ENCODE measurements at regions not wholly inside any gene's neighbourhood (a gene's known extent, or its start where the extent isn't known, plus 50 kb on each side); places are given as distances from the start of the nearest gene placed in this dataset.

GRCh38 chr12:127582074-127582473 is 684.9 kb upstream of the TMEM132C start:
- H3K9me3 Mint-ChIP-seq, result peaks cover 5% of the 10 kb centered on the region
- ChIA-PET CTCF (no interaction called here), POLR2A (no interaction called here)
- no peak overlapping the region for H3K4me3 Mint-ChIP-seq
- no peaks in the 10 kb centered on the region for H3K27me3 Mint-ChIP-seq
- no peaks in the 10 kb centered on the region for H3K36me3 Mint-ChIP-seq (ENCODE audit: low read depth)
- DNase-seq, result no peak
- TF ChIP-seq, protein P1, sequence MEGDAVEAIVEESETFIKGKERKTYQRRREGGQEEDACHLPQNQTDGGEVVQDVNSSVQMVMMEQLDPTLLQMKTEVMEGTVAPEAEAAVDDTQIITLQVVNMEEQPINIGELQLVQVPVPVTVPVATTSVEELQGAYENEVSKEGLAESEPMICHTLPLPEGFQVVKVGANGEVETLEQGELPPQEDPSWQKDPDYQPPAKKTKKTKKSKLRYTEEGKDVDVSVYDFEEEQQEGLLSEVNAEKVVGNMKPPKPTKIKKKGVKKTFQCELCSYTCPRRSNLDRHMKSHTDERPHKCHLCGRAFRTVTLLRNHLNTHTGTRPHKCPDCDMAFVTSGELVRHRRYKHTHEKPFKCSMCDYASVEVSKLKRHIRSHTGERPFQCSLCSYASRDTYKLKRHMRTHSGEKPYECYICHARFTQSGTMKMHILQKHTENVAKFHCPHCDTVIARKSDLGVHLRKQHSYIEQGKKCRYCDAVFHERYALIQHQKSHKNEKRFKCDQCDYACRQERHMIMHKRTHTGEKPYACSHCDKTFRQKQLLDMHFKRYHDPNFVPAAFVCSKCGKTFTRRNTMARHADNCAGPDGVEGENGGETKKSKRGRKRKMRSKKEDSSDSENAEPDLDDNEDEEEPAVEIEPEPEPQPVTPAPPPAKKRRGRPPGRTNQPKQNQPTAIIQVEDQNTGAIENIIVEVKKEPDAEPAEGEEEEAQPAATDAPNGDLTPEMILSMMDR (IDR thresholded peaks at IDR 0.05), result no peak
- ATAC-seq, result no peak
- intact Hi-C loops (cut with micrococcal nuclease), result no loop called here
- no peak overlapping the region for H3K27ac Mint-ChIP-seq
- no peaks in the 10 kb centered on the region for H3K4me1 Mint-ChIP-seq (ENCODE audit: low read depth)

GRCh38 chr12:127583041-127583440 is 683.9 kb upstream of the TMEM132C start:
- intact Hi-C loops (cut with micrococcal nuclease), result no loop called here
- Mint-ChIP-seq H3K4me3 (no peak overlapping the region), H3K27me3 (no peaks in the 10 kb centered on the region), H3K9me3 (peaks cover 7% of the 10 kb centered on the region), H3K4me1 (ENCODE audit: low read depth) (no peaks in the 10 kb centered on the region), H3K36me3 (ENCODE audit: low read depth) (no peaks in the 10 kb centered on the region), H3K27ac (no peak overlapping the region)
- TF ChIP-seq, protein P1 (IDR thresholded peaks at IDR 0.05), result no peak
- ATAC-seq, result no peak
- ChIA-PET POLR2A (no interaction called here), CTCF (no interaction called here)
- no peak for DNase-seq

- no peak for ATAC-seq
- ChIA-PET CTCF (no interaction called here), POLR2A (no interaction called here)
- Mint-ChIP-seq H3K4me1 (ENCODE audit: low read depth) (no peaks in the 10 kb centered on the region), H3K36me3 (ENCODE audit: low read depth) (no peaks in the 10 kb centered on the region), H3K27me3 (no peaks in the 10 kb centered on the region), H3K27ac (no peak overlapping the region), H3K9me3 (peaks cover 7% of the 10 kb centered on the region), H3K4me3 (no peak overlapping the region)
- TF ChIP-seq, protein P1 (IDR thresholded peaks at IDR 0.05), result no peak
- intact Hi-C loops (cut with micrococcal nuclease), result no loop called here
- DNase-seq, result no peak
Measured at GRCh38 chr12:127588249-127588648, 678.7 kb upstream of the TMEM132C start.

- ChIA-PET POLR2A (no interaction called here), CTCF (no interaction called here)
- intact Hi-C loops (cut with micrococcal nuclease), result no loop called here
- no peak overlapping the region for H3K27ac Mint-ChIP-seq
- no peaks in the 10 kb centered on the region for H3K36me3 Mint-ChIP-seq (ENCODE audit: low read depth)
- TF ChIP-seq, protein P1 (IDR thresholded peaks at IDR 0.05), result no peak
- H3K4me1 Mint-ChIP-seq (ENCODE audit: low read depth), result no peaks in the 10 kb centered on the region
- H3K27me3 Mint-ChIP-seq, result no peaks in the 10 kb centered on the region
- DNase-seq, result no peak
- ATAC-seq, result no peak
- peaks cover 7% of the 10 kb centered on the region for H3K9me3 Mint-ChIP-seq
- no peak overlapping the region for H3K4me3 Mint-ChIP-seq
Measured at GRCh38 chr12:127589541-127589940, 677.4 kb upstream of the TMEM132C start.

GRCh38 chr12:127590868-127591267 is 676.1 kb upstream of the TMEM132C start:
- ChIA-PET POLR2A (no interaction called here), CTCF (no interaction called here)
- Mint-ChIP-seq H3K9me3 (peaks cover 7% of the 10 kb centered on the region), H3K4me3 (no peak overlapping the region), H3K4me1 (ENCODE audit: low read depth) (no peaks in the 10 kb centered on the region), H3K36me3 (ENCODE audit: low read depth) (no peaks in the 10 kb centered on the region), H3K27me3 (no peaks in the 10 kb centered on the region), H3K27ac (no peak overlapping the region)
- DNase-seq (no peak), ATAC-seq (no peak)
- TF ChIP-seq, protein P1 (IDR thresholded peaks at IDR 0.05), result no peak
- intact Hi-C loops (cut with micrococcal nuclease), result no loop called here
